Subcutaneous abdominal adipose tissue (tissue), 5 donors: ENCODE measurements at regions not wholly inside any gene's neighbourhood (a gene's known extent, or its start where the extent isn't known, plus 50 kb on each side); places are given as distances from the start of the nearest gene placed in this dataset.

ENCODE experiments used
- H3K27ac ChIP-seq: one replicate; pipeline ENCODE4 v1.7.0; 2013; ENCODE audit warnings: low read depth, mild to moderate bottlenecking, inconsistent platforms, low read length, moderate library complexity
- H3K27me3 ChIP-seq, 5 donors: one replicate each; pipeline ENCODE4 v1.7.0; 2013; ENCODE audit warnings: low read length in 5 of 5, inconsistent platforms in 1 of 5; ENCODE audit not compliant: control insufficient read depth in 5 of 5, insufficient read depth in 4 of 5
- H3K36me3 ChIP-seq, 5 donors: one replicate each; pipeline ENCODE4 v1.7.0; 2013; ENCODE audit warnings: low read length in 5 of 5; ENCODE audit not compliant: control insufficient read depth in 5 of 5, insufficient read depth in 5 of 5
- H3K4me1 ChIP-seq, 5 donors: one replicate each; pipeline ENCODE4 v1.7.0; 2013; ENCODE audit warnings: low read length in 5 of 5, mild to moderate bottlenecking in 3 of 5, moderate library complexity in 1 of 5; ENCODE audit not compliant: control insufficient read depth in 5 of 5, insufficient read depth in 5 of 5
- H3K4me3 ChIP-seq, 5 donors: one replicate each; pipeline ENCODE4 v1.7.0; 2013; ENCODE audit warnings: low read length in 5 of 5, low read depth in 1 of 5
- H3K9ac ChIP-seq, 5 donors: one replicate each; pipeline ENCODE4 v1.7.0; 2013; ENCODE audit warnings: low read length in 5 of 5, mild to moderate bottlenecking in 4 of 5, moderate library complexity in 3 of 5
- H3K9me3 ChIP-seq, 5 donors: one replicate each; pipeline ENCODE4 v1.7.0; 2013; ENCODE audit warnings: low read length in 5 of 5; ENCODE audit not compliant: control insufficient read depth in 5 of 5
- donor health status: healthy.
- donor health status: healthy.
- donor health status: healthy.
- donor health status: healthy.
- donor health status: healthy.

- Histone ChIP-seq H3K9me3 (peaks cover 0 to 18% (median 12%) of the 10 kb centered on the region in 5 donors), H3K4me1 (no peaks in the 10 kb centered on the region), H3K9ac (no peak overlapping the region), H3K36me3 (no peaks in the 10 kb centered on the region), H3K27me3 (no peaks in the 10 kb centered on the region), H3K27ac (no peak overlapping the region), H3K4me3 (no peak overlapping the region)
Measured at GRCh38 chr21:17340081-17340480, 172.8 kb upstream of the CXADR start.

DNA sequence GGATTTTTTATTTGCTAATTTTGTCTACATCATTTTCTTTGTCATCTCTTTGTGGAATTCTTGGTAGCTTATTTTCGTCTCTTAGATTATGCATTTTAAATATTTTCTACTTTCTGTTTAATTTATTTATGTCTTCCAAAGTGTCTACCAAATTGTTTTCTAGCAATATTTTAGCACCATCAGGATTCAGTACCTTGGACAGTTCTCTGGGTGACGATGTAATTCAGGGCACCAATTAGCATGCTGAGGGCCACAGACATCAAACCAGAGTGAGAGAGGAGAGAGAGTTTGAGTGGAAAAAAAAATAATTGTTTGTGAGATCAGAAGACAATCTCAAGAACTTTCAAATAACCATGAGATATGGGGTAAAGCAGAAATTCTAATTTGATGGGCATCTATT is 169.8 kb upstream of the CXADR start:
- no peaks in the 10 kb centered on the region for H3K27me3 ChIP-seq
- no peaks in the 10 kb centered on the region for H3K4me1 ChIP-seq
- no peak overlapping the region for H3K9ac ChIP-seq
- H3K9me3 ChIP-seq = peaks cover 0 to 18% (median 12%) of the 10 kb centered on the region in 5 donors
- H3K4me3 ChIP-seq = no peak overlapping the region
- H3K27ac ChIP-seq = no peak overlapping the region
- no peaks in the 10 kb centered on the region for H3K36me3 ChIP-seq

DNA sequence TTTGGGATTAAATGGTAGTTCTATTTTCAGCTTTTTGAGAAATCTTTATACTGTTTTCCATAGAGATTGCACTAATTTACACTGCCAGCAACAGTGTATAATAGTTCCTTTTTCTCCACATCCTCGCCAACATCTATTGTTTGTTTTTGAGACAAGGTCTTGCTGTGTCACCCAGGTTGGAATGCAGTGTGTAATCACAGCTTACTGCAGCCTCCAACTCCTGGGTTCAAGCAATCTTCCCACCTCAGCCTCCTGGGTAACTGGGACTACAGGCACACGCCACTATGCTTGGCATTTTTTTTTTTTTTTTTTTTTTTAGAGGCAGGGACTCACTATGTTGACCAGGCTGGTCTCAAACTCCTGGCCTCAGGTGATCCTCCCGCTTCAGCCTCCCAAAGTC is 164.5 kb upstream of the CXADR start:
- H3K9ac ChIP-seq = no peak overlapping the region
- H3K27ac ChIP-seq = no peak overlapping the region

DNA sequence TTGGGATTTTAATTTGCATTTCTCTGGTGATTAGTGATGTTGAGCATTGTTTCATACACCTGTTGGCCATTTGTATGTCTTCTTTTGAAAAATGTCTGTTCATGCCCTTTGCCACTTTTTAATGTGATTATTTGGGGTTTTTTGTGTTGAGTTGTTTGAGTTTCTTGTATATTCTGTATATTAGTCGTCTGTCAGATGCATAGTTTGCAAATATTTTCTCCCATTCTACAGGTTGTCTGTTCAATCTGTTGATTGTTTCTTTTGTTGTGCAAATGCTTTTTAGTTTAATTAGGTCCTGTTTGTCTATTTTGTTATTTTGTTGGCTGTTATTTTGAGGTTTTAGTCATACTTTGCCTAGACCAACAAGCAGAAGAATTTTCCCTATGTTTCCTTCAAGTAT is 164.0 kb upstream of the CXADR start:
- H3K36me3 ChIP-seq = no peaks in the 10 kb centered on the region
- H3K9ac ChIP-seq = no peak overlapping the region
- H3K27ac ChIP-seq = no peak overlapping the region
- H3K4me3 ChIP-seq = no peak overlapping the region
- H3K4me1 ChIP-seq = no peaks in the 10 kb centered on the region
- no peaks in the 10 kb centered on the region for H3K27me3 ChIP-seq
- H3K9me3 ChIP-seq = peaks cover 0 to 7% (median 4%) of the 10 kb centered on the region in 5 donors

More for the DNA sequence above, 164.5 kb upstream of the CXADR start:
- Histone ChIP-seq H3K4me1 (no peaks in the 10 kb centered on the region), H3K4me3 (no peak overlapping the region), H3K9me3 (peaks cover 0 to 11% (median 7%) of the 10 kb centered on the region in 5 donors), H3K36me3 (no peaks in the 10 kb centered on the region), H3K27me3 (no peaks in the 10 kb centered on the region)

DNA sequence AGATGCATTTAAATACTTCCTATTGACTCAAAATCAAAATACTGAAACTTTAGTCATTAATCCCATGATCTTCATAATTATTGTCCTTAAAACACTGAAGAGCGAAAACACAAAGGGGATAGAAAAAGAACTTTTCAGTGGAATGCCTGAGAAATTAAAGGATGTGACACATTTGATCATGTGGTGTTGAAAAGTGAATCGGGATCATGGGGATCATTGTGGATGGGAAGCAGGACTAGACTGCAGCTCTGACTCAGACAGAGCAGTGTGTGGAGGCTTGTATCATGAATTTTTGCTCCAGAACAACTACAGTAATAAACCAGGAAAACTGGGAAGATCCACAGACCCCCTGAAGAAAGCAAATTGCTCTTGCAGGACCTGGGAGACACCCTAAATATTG is 161.1 kb upstream of the CXADR start:
- H3K4me1 ChIP-seq = no peaks in the 10 kb centered on the region
- H3K4me3 ChIP-seq = no peak overlapping the region
- H3K27me3 ChIP-seq = no peaks in the 10 kb centered on the region
- no peak overlapping the region for H3K27ac ChIP-seq
- H3K9ac ChIP-seq = no peak overlapping the region
- H3K36me3 ChIP-seq = no peaks in the 10 kb centered on the region
- no peaks in the 10 kb centered on the region for H3K9me3 ChIP-seq

- H3K9me3 ChIP-seq = no peaks in the 10 kb centered on the region
- H3K36me3 ChIP-seq = no peaks in the 10 kb centered on the region
- H3K4me3 ChIP-seq = no peak overlapping the region
- H3K9ac ChIP-seq = no peak overlapping the region
- H3K27me3 ChIP-seq = no peaks in the 10 kb centered on the region
- H3K27ac ChIP-seq = no peak overlapping the region
- no peaks in the 10 kb centered on the region for H3K4me1 ChIP-seq
Measured at GRCh38 chr21:17352996-17353655, 159.7 kb upstream of the CXADR start.

- H3K4me3 ChIP-seq = no peak overlapping the region
Measured at GRCh38 chr21:17359781-17360180, 153.1 kb upstream of the CXADR start.

GRCh38 chr21:17368748-17369363 is 144.0 kb upstream of the CXADR start:
- Histone ChIP-seq H3K4me3 (no peak overlapping the region), H3K9ac (no peak overlapping the region), H3K4me1 (no peaks in the 10 kb centered on the region), H3K36me3 (no peaks in the 10 kb centered on the region), H3K27me3 (peaks cover 0 to 3% (median 0%) of the 10 kb centered on the region in 5 donors), H3K27ac (no peak overlapping the region), H3K9me3 (no peaks in the 10 kb centered on the region)

More at GRCh38 chr21:17359781-17360180, 153.1 kb upstream of the CXADR start:
- H3K27me3 ChIP-seq = no peaks in the 10 kb centered on the region
- no peaks in the 10 kb centered on the region for H3K4me1 ChIP-seq
- H3K9me3 ChIP-seq = peaks cover 0 to 4% (median 0%) of the 10 kb centered on the region in 5 donors
- H3K27ac ChIP-seq = no peak overlapping the region
- H3K9ac ChIP-seq = no peak overlapping the region
- no peaks in the 10 kb centered on the region for H3K36me3 ChIP-seq

GRCh38 chr21:17370263-17370662 is 142.6 kb upstream of the CXADR start:
- no peak overlapping the region for H3K4me3 ChIP-seq
- no peaks in the 10 kb centered on the region for H3K4me1 ChIP-seq
- no peak overlapping the region for H3K27ac ChIP-seq
- H3K9me3 ChIP-seq = no peaks in the 10 kb centered on the region
- no peaks in the 10 kb centered on the region for H3K36me3 ChIP-seq
- peaks cover 0 to 3% (median 0%) of the 10 kb centered on the region in 5 donors for H3K27me3 ChIP-seq
- H3K9ac ChIP-seq = no peak overlapping the region

DNA sequence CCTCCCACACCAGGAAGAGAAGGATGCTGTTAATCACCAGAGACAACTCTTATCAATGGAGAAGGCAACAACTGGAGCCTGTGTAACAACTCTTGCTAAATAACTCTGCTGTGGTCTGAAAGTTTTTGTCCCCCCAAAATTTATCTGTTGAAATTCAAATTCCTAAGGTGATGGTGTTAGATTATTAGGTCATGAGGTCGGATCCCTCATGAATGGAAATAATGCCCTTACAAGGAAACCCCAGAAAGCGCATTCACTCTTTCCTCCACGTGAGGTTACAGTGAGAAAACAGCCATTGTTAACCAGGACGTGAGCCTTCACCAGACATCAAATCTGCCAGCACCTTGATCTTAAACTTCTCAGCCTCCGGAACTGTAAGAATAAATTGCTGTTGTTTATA is 141.9 kb upstream of the CXADR start:
- Histone ChIP-seq H3K9me3 (no peaks in the 10 kb centered on the region), H3K36me3 (no peaks in the 10 kb centered on the region), H3K4me3 (no peak overlapping the region), H3K27me3 (peaks cover 0 to 3% (median 0%) of the 10 kb centered on the region in 5 donors), H3K27ac (no peak overlapping the region), H3K4me1 (no peaks in the 10 kb centered on the region), H3K9ac (no peak overlapping the region)
